ENCODE measurements at regions not wholly inside any gene's neighbourhood (a gene's known extent, or its start where the extent isn't known, plus 50 kb on each side); places are given as distances from the start of the nearest gene placed in this dataset.

DNA sequence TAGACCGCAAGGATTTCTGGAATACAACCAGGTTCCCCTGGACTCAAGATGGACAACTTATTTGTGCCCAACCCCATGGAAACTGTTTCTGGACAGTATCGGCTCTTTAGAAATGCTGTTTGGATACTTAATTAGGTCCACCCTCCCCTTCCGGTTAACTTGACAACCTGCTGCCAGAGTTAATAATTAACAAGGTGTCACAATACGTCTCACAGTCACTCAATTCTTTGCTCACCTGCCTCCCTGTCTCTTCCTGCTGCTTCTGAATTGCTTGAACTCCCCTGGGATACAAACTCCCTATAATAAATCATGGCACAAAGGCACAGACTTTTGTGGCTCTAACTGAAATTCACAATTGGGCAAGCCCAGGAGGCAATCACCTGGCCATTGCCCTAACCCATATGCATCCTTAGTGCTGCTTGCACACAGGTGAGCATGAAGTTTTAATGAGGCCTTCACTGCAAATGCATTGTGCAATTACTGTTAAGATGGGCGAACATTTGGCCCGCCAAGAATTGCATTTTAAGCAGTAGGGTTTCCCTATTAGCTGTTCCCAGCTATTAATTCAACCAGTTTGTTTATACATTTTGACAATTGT is 504.4 kb upstream of the NOX3 start:
- TF ChIP-seq CTCF (IDR thresholded peaks at IDR 0.05 in 2 of 3, conservative IDR thresholded peaks at IDR 0.05 in 1 of 3; ENCODE audit: borderline replicate concordance in 1 of 3, insufficient read depth in 1 of 3, low read depth in 2 of 3, low read length in 2 of 3), result no peak
- no peak for TF ChIP-seq POLR2A (IDR thresholded peaks at IDR 0.05; ENCODE audit: borderline replicate concordance, extremely low read depth, insufficient read depth, insufficient read length)
- TF ChIP-seq JUND (IDR thresholded peaks at IDR 0.05), result no peak
- no peak for TF ChIP-seq ZNF274 (IDR thresholded peaks at IDR 0.05; ENCODE audit: low read depth, low read length)
- no peak for TF ChIP-seq POLR2AphosphoS5 (IDR thresholded peaks at IDR 0.05; ENCODE audit: low read depth, low read length)
- no peak for TF ChIP-seq EGR1 (IDR thresholded peaks at IDR 0.05; ENCODE audit: low read depth)
